ENCODE measurements at regions not wholly inside any gene's neighbourhood (a gene's known extent, or its start where the extent isn't known, plus 50 kb on each side); places are given as distances from the start of the nearest gene placed in this dataset. TPM values are rescaled to one million over a fixed set of nuclear protein-coding genes. Genes with fewer than 3 reads are reported as not detected.

DNA sequence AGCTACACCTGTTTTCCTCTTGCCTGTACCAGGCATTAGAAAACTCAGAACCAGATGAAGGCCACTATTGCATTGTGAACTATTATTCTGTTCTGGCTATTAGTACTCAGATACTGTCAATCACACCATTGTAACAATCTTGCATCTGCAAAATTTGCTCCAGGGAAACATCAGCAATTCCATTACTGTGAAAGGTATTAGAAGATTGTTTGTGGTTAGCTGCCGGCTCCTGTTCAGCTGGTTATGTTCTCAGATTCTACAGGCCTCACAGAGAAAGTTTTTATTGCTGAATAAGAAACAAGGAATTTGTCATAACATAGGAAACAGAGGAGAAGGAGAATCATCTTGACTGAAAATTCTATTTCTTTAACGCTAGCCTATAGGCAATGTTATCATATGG lies 179.9 kb downstream of the PLOD2 start:
- Mint-ChIP-seq H3K36me3 (no peaks in the 10 kb centered on the region), H3K4me1 (no peaks in the 10 kb centered on the region), H3K4me3 (no peak overlapping the region), H3K27ac (no peak overlapping the region), H3K27me3 (ENCODE audit: low read depth in 3 of 3) (peaks cover 0 to 2% (median 0%) of the 10 kb centered on the region in 3 donors), H3K9me3 (peaks cover 0 to 7% (median 3%) of the 10 kb centered on the region in 7 donors)
- WGBS (ENCODE audit: insufficient coverage), result no CpG with 5 or more reads among the region's 2 CpGs
- no peak overlapping the region for H3K4me3 ChIP-seq (replicated peaks in 1 of 3; ENCODE audit: low read depth in 2 of 3, low read length in 3 of 3)
- no peak overlapping the region for H3K9ac ChIP-seq (ENCODE audit: insufficient read depth, low read length, poor library complexity, severe bottlenecking)
- peaks cover 0 to 6% of the 10 kb centered on the region in 2 donors for H3K9me3 ChIP-seq (replicated peaks in 1 of 2; ENCODE audit: control insufficient read depth in 1 of 2, insufficient read depth in 1 of 2, low read length in 2 of 2)
- H4K20me1 ChIP-seq (ENCODE audit: insufficient read depth, low read length), result no peaks in the 10 kb centered on the region
- TF ChIP-seq, protein P1, sequence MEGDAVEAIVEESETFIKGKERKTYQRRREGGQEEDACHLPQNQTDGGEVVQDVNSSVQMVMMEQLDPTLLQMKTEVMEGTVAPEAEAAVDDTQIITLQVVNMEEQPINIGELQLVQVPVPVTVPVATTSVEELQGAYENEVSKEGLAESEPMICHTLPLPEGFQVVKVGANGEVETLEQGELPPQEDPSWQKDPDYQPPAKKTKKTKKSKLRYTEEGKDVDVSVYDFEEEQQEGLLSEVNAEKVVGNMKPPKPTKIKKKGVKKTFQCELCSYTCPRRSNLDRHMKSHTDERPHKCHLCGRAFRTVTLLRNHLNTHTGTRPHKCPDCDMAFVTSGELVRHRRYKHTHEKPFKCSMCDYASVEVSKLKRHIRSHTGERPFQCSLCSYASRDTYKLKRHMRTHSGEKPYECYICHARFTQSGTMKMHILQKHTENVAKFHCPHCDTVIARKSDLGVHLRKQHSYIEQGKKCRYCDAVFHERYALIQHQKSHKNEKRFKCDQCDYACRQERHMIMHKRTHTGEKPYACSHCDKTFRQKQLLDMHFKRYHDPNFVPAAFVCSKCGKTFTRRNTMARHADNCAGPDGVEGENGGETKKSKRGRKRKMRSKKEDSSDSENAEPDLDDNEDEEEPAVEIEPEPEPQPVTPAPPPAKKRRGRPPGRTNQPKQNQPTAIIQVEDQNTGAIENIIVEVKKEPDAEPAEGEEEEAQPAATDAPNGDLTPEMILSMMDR (IDR thresholded peaks at IDR 0.05), result no peak
- no peaks in the 10 kb centered on the region for H3K27me3 ChIP-seq (ENCODE audit: control insufficient read depth in 2 of 2, insufficient read depth in 2 of 2, low read length in 2 of 2)
- no peak overlapping the region for H3K27ac ChIP-seq (ENCODE audit: low read depth in 1 of 2, low read length in 2 of 2)
- no peak overlapping the region for H2AFZ ChIP-seq (ENCODE audit: insufficient read depth, low read depth, low read length, poor library complexity, severe bottlenecking)
- no peak overlapping the region for H3K4me2 ChIP-seq (replicated peaks; ENCODE audit: extremely low read depth, low read length, poor library complexity, severe bottlenecking)
- no peaks in the 10 kb centered on the region for H3K36me3 ChIP-seq (replicated peaks in 1 of 2; ENCODE audit: control insufficient read depth in 1 of 2, insufficient read depth in 2 of 2, low read length in 2 of 2)
- no peaks in the 10 kb centered on the region for H3K4me1 ChIP-seq (ENCODE audit: control insufficient read depth in 1 of 2, insufficient read depth in 2 of 2, low read length in 2 of 2)
- intact Hi-C loops (cut with micrococcal nuclease), result no loop called here
- no peak for DNase-seq
- no peaks in the 10 kb centered on the region for H3K79me2 ChIP-seq (ENCODE audit: insufficient read depth, low read length)

DNA sequence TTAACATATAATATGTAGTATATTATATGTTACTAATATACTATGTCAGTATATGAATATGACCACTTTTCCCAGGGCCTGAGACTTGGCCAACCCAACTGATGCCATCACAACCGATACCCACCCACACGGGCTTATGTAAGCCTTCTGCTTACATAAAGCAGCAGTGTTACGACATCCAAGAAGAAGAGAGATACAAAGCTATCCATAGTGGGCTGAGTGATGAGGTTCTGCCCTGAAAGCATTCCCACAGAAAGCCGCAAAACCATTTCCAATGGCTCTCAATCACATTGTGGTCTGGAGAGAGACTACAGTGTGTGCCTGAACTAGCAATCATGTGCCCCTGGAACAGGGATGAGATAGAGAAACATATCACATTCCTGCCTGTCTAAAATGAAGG lies 177.9 kb downstream of the PLOD2 start:
- H3K4me3 Mint-ChIP-seq, result no peak overlapping the region
- H3K27me3 ChIP-seq (ENCODE audit: control insufficient read depth in 2 of 2, insufficient read depth in 2 of 2, low read length in 2 of 2), result no peaks in the 10 kb centered on the region
- no peaks in the 10 kb centered on the region for H3K27me3 Mint-ChIP-seq (ENCODE audit: low read depth in 3 of 3)
- TF ChIP-seq, protein P1 (IDR thresholded peaks at IDR 0.05), result no peak
- H3K9ac ChIP-seq (ENCODE audit: insufficient read depth, low read length, poor library complexity, severe bottlenecking), result no peak overlapping the region
- no peaks in the 10 kb centered on the region for H3K4me1 Mint-ChIP-seq
- no peaks in the 10 kb centered on the region for H4K20me1 ChIP-seq (ENCODE audit: insufficient read depth, low read length)
- H3K4me3 ChIP-seq (replicated peaks in 1 of 3; ENCODE audit: low read depth in 2 of 3, low read length in 3 of 3), result no peak overlapping the region
- peaks cover 0 to 6% of the 10 kb centered on the region in 2 donors for H3K9me3 ChIP-seq (replicated peaks in 1 of 2; ENCODE audit: control insufficient read depth in 1 of 2, insufficient read depth in 1 of 2, low read length in 2 of 2)
- no peaks in the 10 kb centered on the region for H3K4me1 ChIP-seq (ENCODE audit: control insufficient read depth in 1 of 2, insufficient read depth in 2 of 2, low read length in 2 of 2)
- H3K27ac ChIP-seq (ENCODE audit: low read depth in 1 of 2, low read length in 2 of 2), result no peak overlapping the region
- 100% methylated on average over 1 of the region's 4 CpGs for WGBS (ENCODE audit: insufficient coverage)
- peaks cover 2 to 10% (median 5%) of the 10 kb centered on the region in 7 donors for H3K9me3 Mint-ChIP-seq
- H3K36me3 Mint-ChIP-seq, result no peaks in the 10 kb centered on the region
- no peaks in the 10 kb centered on the region for H3K36me3 ChIP-seq (replicated peaks in 1 of 2; ENCODE audit: control insufficient read depth in 1 of 2, insufficient read depth in 2 of 2, low read length in 2 of 2)
- no peaks in the 10 kb centered on the region for H3K79me2 ChIP-seq (ENCODE audit: insufficient read depth, low read length)
- no peak overlapping the region for H3K27ac Mint-ChIP-seq
- H2AFZ ChIP-seq (ENCODE audit: insufficient read depth, low read depth, low read length, poor library complexity, severe bottlenecking), result no peak overlapping the region
- no peak overlapping the region for H3K4me2 ChIP-seq (replicated peaks; ENCODE audit: extremely low read depth, low read length, poor library complexity, severe bottlenecking)
- intact Hi-C loops (cut with micrococcal nuclease), result no loop called here
- no peak for DNase-seq

Small RNA genes in the stretch of these regions (small RNA-seq; reads per million reads assigned to genes)
- not detected for gene RNA5SP144 (ENCODE audit: insufficient read length, low read depth)

All from CD14-positive monocyte (primary cell).